Esophagus squamous epithelium (tissue), 5 donors: ENCODE measurements at regions not wholly inside any gene's neighbourhood (a gene's known extent, or its start where the extent isn't known, plus 50 kb on each side); places are given as distances from the start of the nearest gene placed in this dataset.

Source experiments
- DNase-seq: peaks from one replicate; lab custom pipeline; 2025; lab: John Stamatoyannopoulos, UW
- H3K27ac ChIP-seq, 4 donors: fragments of 200-600 bp; sonication (generic); one replicate each; pipeline ENCODE4 v1.5.1; 2016 to 2019; ENCODE audit warnings: mild to moderate bottlenecking in 1 of 4
- H3K27me3 ChIP-seq, 4 donors: fragments of 200-600 bp; sonication (generic); 1 replicate in 3 of 4; 2 replicates in 1 of 4; pipeline versions ENCODE4 v1.5.1 to v1.6.0; 2017 to 2021; ENCODE audit warnings: antibody characterized with exemption in 1 of 4
- H3K36me3 ChIP-seq, 3 donors: fragments of 200-600 bp; sonication (generic); one replicate each; pipeline ENCODE4 v1.5.1; 2016 to 2019
- H3K4me1 ChIP-seq, 3 donors: fragments of 200-600 bp; sonication (generic); one replicate each; pipeline ENCODE4 v1.5.1; 2017 to 2019
- H3K4me3 ChIP-seq, 4 donors: fragments of 200-600 bp; sonication (generic); 1 replicate in 3 of 4; 2 replicates in 1 of 4; pipeline ENCODE4 v1.5.1; 2016 to 2019; ENCODE audit warnings: mild to moderate bottlenecking in 2 of 4, moderate library complexity in 1 of 4
- H3K9me3 ChIP-seq, 3 donors: fragments of 200-600 bp; sonication (generic); one replicate each; pipeline ENCODE4 v1.5.1; 2016 to 2019
- CTCF ChIP-seq, 6 experiments: fragments of 450-650 bp in 4 of 6; fragments of 200-600 bp in 2 of 6; sonication (generic) in 2 of 6; IDR thresholded peaks; one replicate each; pipeline ENCODE4 v1.5.1; 2016 to 2019; ENCODE audit warnings: antibody characterized with exemption in 6 of 6, mild to moderate bottlenecking in 4 of 6, moderate library complexity in 4 of 6
- POLR2A ChIP-seq, 4 donors: fragments of 450-650 bp; IDR thresholded peaks; one replicate each; pipeline ENCODE4 v1.6.1; 2017; ENCODE audit warnings: antibody characterized with exemption in 4 of 4, mild to moderate bottlenecking in 4 of 4, moderate library complexity in 3 of 4
- WGBS, 2 donors: methylation state at CpG; one replicate each; pipeline ENCODE4 v1.1.5; 2018; 5-methylcytosine and 5-hydroxymethylcytosine counted together
- intact Hi-C: fragments of 100-400 bp; cut with DNase I; formaldehyde crosslinking; loops from one replicate; pipeline ENCODE4 v1.15.0; 2022
- donor health status: DM: yes; HTN: yes; CAD: no.

DNA sequence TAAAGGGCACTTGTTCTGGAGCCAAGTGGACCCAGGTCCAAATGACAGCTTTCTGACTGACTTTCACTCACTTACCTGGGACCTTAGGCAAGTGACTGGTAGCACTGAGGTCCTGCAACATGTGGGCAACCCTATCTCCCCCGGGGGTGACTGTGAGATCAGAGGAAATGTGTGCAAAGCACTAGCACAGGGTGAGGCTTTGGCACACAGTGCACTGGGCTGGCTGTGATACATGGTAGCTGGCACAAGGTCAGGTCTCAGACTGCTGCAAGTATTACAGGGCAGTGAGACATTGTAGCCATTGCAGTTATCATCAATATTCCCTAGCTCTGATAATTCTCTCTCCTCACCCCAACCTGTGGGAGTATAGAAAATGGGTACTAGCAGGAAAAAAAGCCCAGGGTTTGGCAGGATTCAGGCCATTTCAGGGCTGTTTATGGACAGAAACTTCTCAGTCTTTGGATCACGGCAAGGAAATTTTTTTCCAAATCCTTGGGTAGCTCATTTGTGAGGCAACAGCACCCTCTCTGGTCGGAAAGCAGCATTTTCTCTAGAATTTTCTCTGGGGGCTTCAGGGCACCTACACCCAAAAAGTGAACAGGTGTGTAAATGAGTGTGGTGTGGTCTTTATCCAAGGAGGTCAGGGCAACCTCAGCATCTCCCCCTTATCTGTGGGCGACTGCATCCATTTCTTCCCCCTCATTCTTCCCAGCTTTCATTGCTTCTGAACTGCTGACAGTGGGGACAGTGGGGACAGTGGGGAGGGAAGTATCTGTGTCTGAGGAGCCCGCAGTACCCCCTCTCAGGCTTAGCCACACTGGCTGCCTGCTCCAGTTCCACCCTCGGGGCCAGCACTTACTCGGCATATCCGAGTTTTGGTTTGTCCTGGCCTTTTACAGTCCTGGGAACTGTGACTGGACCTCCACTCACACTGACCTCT lies 148.7 kb upstream of the PHACTR3 start:
- no peak for TF ChIP-seq POLR2A (IDR thresholded peaks at IDR 0.05)
- peak; percentile 37 to 66 (median 45) for TF ChIP-seq CTCF (IDR thresholded peaks at IDR 0.05)
- H3K27me3 ChIP-seq, result peaks cover 0 to 32% (median 0%) of the 10 kb centered on the region in 4 donors
- peaks cover 0 to 12% (median 2%) of the 10 kb centered on the region in 3 donors for H3K4me1 ChIP-seq
- no peaks in the 10 kb centered on the region for H3K36me3 ChIP-seq
- no peaks in the 10 kb centered on the region for H3K9me3 ChIP-seq
- no peak overlapping the region for H3K27ac ChIP-seq
- no peak for DNase-seq
- no peak overlapping the region for H3K4me3 ChIP-seq
- WGBS, 2 donors, result 20 to 27% methylated on average over 7 of the region's 8 CpGs
- intact Hi-C loops, result no loop called here

GRCh38 chr20:59456342-59457279 lies 147.7 kb upstream of the PHACTR3 start:
- Histone ChIP-seq H3K36me3 (no peaks in the 10 kb centered on the region), H3K9me3 (no peaks in the 10 kb centered on the region), H3K4me3 (no peak overlapping the region), H3K4me1 (peaks cover 0 to 12% (median 2%) of the 10 kb centered on the region in 3 donors), H3K27me3 (peaks cover 0 to 41% (median 0%) of the 10 kb centered on the region in 4 donors), H3K27ac (no peak overlapping the region)
- DNase-seq, result no peak
- intact Hi-C loops, result no loop called here
- TF ChIP-seq CTCF (IDR thresholded peaks at IDR 0.05), result no peak
- TF ChIP-seq POLR2A (IDR thresholded peaks at IDR 0.05), result no peak
- whole genome bisulfite sequencing, 2 donors, result 51 to 58% methylated on average over 13 to 17 of the region's 26 CpGs

- no peaks in the 10 kb centered on the region for H3K36me3 ChIP-seq
- DNase-seq, result no peak
- peaks cover 0 to 45% (median 0%) of the 10 kb centered on the region in 4 donors for H3K27me3 ChIP-seq
- peaks cover 0 to 12% (median 2%) of the 10 kb centered on the region in 3 donors for H3K4me1 ChIP-seq
- intact Hi-C loops, result no loop called here
- TF ChIP-seq CTCF (IDR thresholded peaks at IDR 0.05) (no peak), POLR2A (IDR thresholded peaks at IDR 0.05) (no peak)
- no peak overlapping the region for H3K27ac ChIP-seq
- H3K4me3 ChIP-seq, result no peak overlapping the region
- 76 to 89% methylated on average over 1 to 2 of the region's 2 CpGs for WGBS, 2 donors
- H3K9me3 ChIP-seq, result no peaks in the 10 kb centered on the region
These were observed 145.7 kb upstream of the PHACTR3 start for GRCh38 chr20:59458645-59459044.

DNA sequence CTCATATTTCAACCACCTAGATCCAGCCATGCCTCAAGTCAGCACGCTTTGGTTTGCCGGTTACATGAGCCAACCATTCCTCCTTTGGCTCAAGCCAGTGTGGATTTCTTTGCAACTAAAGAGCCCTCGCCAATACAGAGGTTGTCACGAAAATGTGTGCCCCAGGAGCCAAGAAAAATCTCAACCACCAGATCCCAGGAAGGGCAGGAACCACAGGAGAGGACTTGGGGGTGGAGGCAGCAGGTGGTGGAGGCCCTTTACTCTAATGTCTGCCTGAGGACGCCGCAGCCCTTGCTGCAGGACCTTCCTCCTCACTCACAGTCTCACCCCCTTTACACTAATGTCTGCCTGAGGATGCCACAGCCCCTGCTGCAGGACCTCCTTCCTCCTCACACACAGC lies 144.8 kb upstream of the PHACTR3 start:
- peaks cover 0 to 45% (median 0%) of the 10 kb centered on the region in 4 donors for H3K27me3 ChIP-seq
- TF ChIP-seq POLR2A (IDR thresholded peaks at IDR 0.05), result no peak
- H3K9me3 ChIP-seq, result no peaks in the 10 kb centered on the region
- peaks cover 0 to 12% (median 2%) of the 10 kb centered on the region in 3 donors for H3K4me1 ChIP-seq
- no peaks in the 10 kb centered on the region for H3K36me3 ChIP-seq
- no peak overlapping the region for H3K4me3 ChIP-seq
- H3K27ac ChIP-seq, result no peak overlapping the region
- WGBS, 2 donors, result 73 to 85% methylated on average over 6 of the region's 6 CpGs
- intact Hi-C loops, result no loop called here
- DNase-seq, result no peak

DNA sequence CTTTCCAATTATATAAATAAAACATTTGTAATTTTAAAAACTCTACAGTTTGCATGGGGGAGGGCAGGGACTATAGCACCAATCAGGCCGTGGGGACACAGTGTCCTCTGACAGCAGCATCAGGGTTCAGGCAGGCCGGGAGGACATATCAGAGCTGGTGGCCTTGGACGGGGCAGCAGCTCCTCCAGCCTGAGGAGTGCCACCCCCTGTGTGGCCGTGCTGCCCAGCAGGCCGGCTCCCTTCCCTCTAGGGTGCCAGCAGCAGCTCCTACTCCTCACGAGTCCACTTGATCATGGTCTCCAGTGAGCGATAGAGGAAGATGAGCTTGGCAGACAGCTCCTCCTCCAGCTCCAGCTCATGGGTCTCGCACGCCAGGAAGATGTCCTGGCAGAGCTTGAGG lies 144.0 kb upstream of the PHACTR3 start:
- Histone ChIP-seq H3K27me3 (peaks cover 0 to 45% (median 0%) of the 10 kb centered on the region in 4 donors), H3K4me1 (peaks cover 0 to 8% (median 2%) of the 10 kb centered on the region in 3 donors), H3K9me3 (no peaks in the 10 kb centered on the region), H3K27ac (no peak overlapping the region), H3K4me3 (no peak overlapping the region), H3K36me3 (no peaks in the 10 kb centered on the region)
- no peak for TF ChIP-seq CTCF (IDR thresholded peaks at IDR 0.05)
- TF ChIP-seq POLR2A (IDR thresholded peaks at IDR 0.05), result no peak
- WGBS, 2 donors, result 62 to 75% methylated on average over 2 of the region's 9 CpGs
- no peak for DNase-seq
- intact Hi-C loops, result no loop called here
